ENCODE measurements at regions not wholly inside any gene's neighbourhood (a gene's known extent, or its start where the extent isn't known, plus 50 kb on each side); places are given as distances from the start of the nearest gene placed in this dataset.

- Mint-ChIP-seq H3K4me3 (no peak overlapping the region), H3K27me3 (ENCODE audit: low read depth in 2 of 2) (peaks cover 22 to 26% of the 10 kb centered on the region in 2 donors), H3K36me3 (no peaks in the 10 kb centered on the region), H3K9me3 (no peaks in the 10 kb centered on the region), H3K27ac (no peak overlapping the region), H3K4me1 (no peaks in the 10 kb centered on the region)
- intact Hi-C loops (cut with micrococcal nuclease), result no loop called here
- ATAC-seq (no peak), DNase-seq (no peak)
- Histone ChIP-seq H3K9me3 (ENCODE audit: control insufficient read depth, insufficient read depth, low read length) (no peaks in the 10 kb centered on the region), H3K36me3 (ENCODE audit: control insufficient read depth, insufficient read depth, low read length) (no peaks in the 10 kb centered on the region), H3K27ac (ENCODE audit: low read length) (no peak overlapping the region), H3K27me3 (ENCODE audit: control insufficient read depth, insufficient read depth, low read length) (no peaks in the 10 kb centered on the region), H3K4me3 (ENCODE audit: low read length) (no peak overlapping the region), H3K4me1 (ENCODE audit: control insufficient read depth, insufficient read depth, low read length) (no peaks in the 10 kb centered on the region)
- WGBS (ENCODE audit: insufficient coverage), result 80% methylated on average over 4 of the region's 5 CpGs
- TF ChIP-seq CTCF (IDR thresholded peaks at IDR 0.05), result no peak
Measured at GRCh38 chr4:26237916-26238315, 82.9 kb upstream of the RBPJ start.

GRCh38 chr4:26238426-26238777 lies 82.4 kb upstream of the RBPJ start:
- no peak for ATAC-seq
- no peak overlapping the region for H3K4me3 ChIP-seq (ENCODE audit: low read length)
- TF ChIP-seq CTCF (IDR thresholded peaks at IDR 0.05), result no peak
- Mint-ChIP-seq H3K4me1 (no peaks in the 10 kb centered on the region), H3K27me3 (ENCODE audit: low read depth in 2 of 2) (peaks cover 19 to 22% of the 10 kb centered on the region in 2 donors), H3K27ac (no peak overlapping the region), H3K9me3 (no peaks in the 10 kb centered on the region), H3K4me3 (no peak overlapping the region), H3K36me3 (no peaks in the 10 kb centered on the region)
- no peaks in the 10 kb centered on the region for H3K27me3 ChIP-seq (ENCODE audit: control insufficient read depth, insufficient read depth, low read length)
- intact Hi-C loops (cut with micrococcal nuclease), result no loop called here
- H3K9me3 ChIP-seq (ENCODE audit: control insufficient read depth, insufficient read depth, low read length), result no peaks in the 10 kb centered on the region
- H3K27ac ChIP-seq (ENCODE audit: low read length), result no peak overlapping the region
- no peaks in the 10 kb centered on the region for H3K36me3 ChIP-seq (ENCODE audit: control insufficient read depth, insufficient read depth, low read length)
- no peak for DNase-seq
- no peaks in the 10 kb centered on the region for H3K4me1 ChIP-seq (ENCODE audit: control insufficient read depth, insufficient read depth, low read length)
- WGBS (ENCODE audit: insufficient coverage), result 72% methylated on average over 4 of the region's 4 CpGs

- Mint-ChIP-seq H3K27me3 (ENCODE audit: low read depth in 2 of 2) (peaks cover 17% of the 10 kb centered on the region in 2 donors), H3K4me3 (no peak overlapping the region), H3K4me1 (no peaks in the 10 kb centered on the region), H3K36me3 (no peaks in the 10 kb centered on the region), H3K9me3 (no peaks in the 10 kb centered on the region), H3K27ac (no peak overlapping the region)
- no peak for ATAC-seq
- TF ChIP-seq CTCF (IDR thresholded peaks at IDR 0.05), result no peak
- H3K4me3 ChIP-seq (ENCODE audit: low read length), result no peak overlapping the region
- H3K4me1 ChIP-seq (ENCODE audit: control insufficient read depth, insufficient read depth, low read length), result no peaks in the 10 kb centered on the region
- WGBS (ENCODE audit: insufficient coverage), result 88% methylated on average over 12 of the region's 12 CpGs
- no peak overlapping the region for H3K27ac ChIP-seq (ENCODE audit: low read length)
- no peaks in the 10 kb centered on the region for H3K9me3 ChIP-seq (ENCODE audit: control insufficient read depth, insufficient read depth, low read length)
- H3K36me3 ChIP-seq (ENCODE audit: control insufficient read depth, insufficient read depth, low read length), result no peaks in the 10 kb centered on the region
- no peaks in the 10 kb centered on the region for H3K27me3 ChIP-seq (ENCODE audit: control insufficient read depth, insufficient read depth, low read length)
- intact Hi-C loops (cut with micrococcal nuclease), result no loop called here
- DNase-seq, result no peak
Measured at GRCh38 chr4:26238778-26239679, 81.8 kb upstream of the RBPJ start.

- no peaks in the 10 kb centered on the region for H3K36me3 Mint-ChIP-seq
- TF ChIP-seq CTCF (IDR thresholded peaks at IDR 0.05), result no peak
- H3K9me3 ChIP-seq (ENCODE audit: control insufficient read depth, insufficient read depth, low read length), result no peaks in the 10 kb centered on the region
- 95% methylated on average over 4 of the region's 5 CpGs for WGBS (ENCODE audit: insufficient coverage)
- DNase-seq (no peak), ATAC-seq (no peak)
- H3K4me1 ChIP-seq (ENCODE audit: control insufficient read depth, insufficient read depth, low read length), result no peaks in the 10 kb centered on the region
- H3K27me3 Mint-ChIP-seq (ENCODE audit: low read depth in 2 of 2), result peaks cover 17% of the 10 kb centered on the region in 2 donors
- no peaks in the 10 kb centered on the region for H3K27me3 ChIP-seq (ENCODE audit: control insufficient read depth, insufficient read depth, low read length)
- H3K9me3 Mint-ChIP-seq, result no peaks in the 10 kb centered on the region
- H3K27ac ChIP-seq (ENCODE audit: low read length), result no peak overlapping the region
- no peak overlapping the region for H3K4me3 Mint-ChIP-seq
- H3K4me1 Mint-ChIP-seq, result no peaks in the 10 kb centered on the region
- no peak overlapping the region for H3K27ac Mint-ChIP-seq
- H3K4me3 ChIP-seq (ENCODE audit: low read length), result no peak overlapping the region
- H3K36me3 ChIP-seq (ENCODE audit: control insufficient read depth, insufficient read depth, low read length), result no peaks in the 10 kb centered on the region
- intact Hi-C loops (cut with micrococcal nuclease), result no loop called here
Measured at GRCh38 chr4:26239801-26240200, 81.0 kb upstream of the RBPJ start.

Data from natural killer cell (primary cell).